Ishikawa (cell line): ENCODE measurements at regions not wholly inside any gene's neighbourhood (a gene's known extent, or its start where the extent isn't known, plus 50 kb on each side); places are given as distances from the start of the nearest gene placed in this dataset.

Experiments used
- CEBPB ChIP-seq: IDR thresholded peaks from 2 replicates; pipeline ENCODE4 v1.6.1; 2012
- CREB1 ChIP-seq: IDR thresholded peaks from 2 replicates; pipeline ENCODE4 v1.6.1; 2012; ENCODE audit warnings: low read depth
- EGR1 ChIP-seq: IDR thresholded peaks from 2 replicates; pipeline ENCODE4 v1.6.1; 2012
- EP300 ChIP-seq: IDR thresholded peaks from 2 replicates; pipeline ENCODE4 v1.6.1; 2012; ENCODE audit warnings: borderline replicate concordance
- FOXM1 ChIP-seq: IDR thresholded peaks from 2 replicates; pipeline ENCODE4 v1.6.1; 2012; ENCODE audit warnings: low read depth, borderline replicate concordance
- NFIC ChIP-seq: IDR thresholded peaks from 2 replicates; pipeline ENCODE4 v1.6.1; 2012
- RAD21 ChIP-seq: IDR thresholded peaks from 2 replicates; pipeline ENCODE4 v1.6.1; 2012; ENCODE audit warnings: low read depth
- TAF1 ChIP-seq: IDR thresholded peaks from 2 replicates; pipeline ENCODE4 v1.6.1; 2012; ENCODE audit warnings: low read depth, mild to moderate bottlenecking
- TCF12 ChIP-seq: IDR thresholded peaks from 2 replicates; pipeline ENCODE4 v1.6.1; 2012; ENCODE audit warnings: low read depth
- TEAD4 ChIP-seq: IDR thresholded peaks from 2 replicates; pipeline ENCODE4 v1.6.1; 2012
- YY1 ChIP-seq: IDR thresholded peaks from 2 replicates; pipeline ENCODE4 v1.6.1; 2012; ENCODE audit warnings: low read depth
- ZBTB7A ChIP-seq: IDR thresholded peaks from 2 replicates; pipeline ENCODE4 v1.6.1; 2012; ENCODE audit warnings: low read depth
- TF ChIP-seq, protein P1 (sequence below): IDR thresholded peaks from 2 replicates; pipeline ENCODE4 v1.6.1; 2012; ENCODE audit warnings: low read depth, mild to moderate bottlenecking
- TF ChIP-seq, protein P2 (sequence below): IDR thresholded peaks from 2 replicates; pipeline ENCODE4 v1.6.1; 2012
- TF ChIP-seq, protein P3 (sequence below): IDR thresholded peaks from 2 replicates; pipeline ENCODE4 v1.6.1; 2012

DNA sequence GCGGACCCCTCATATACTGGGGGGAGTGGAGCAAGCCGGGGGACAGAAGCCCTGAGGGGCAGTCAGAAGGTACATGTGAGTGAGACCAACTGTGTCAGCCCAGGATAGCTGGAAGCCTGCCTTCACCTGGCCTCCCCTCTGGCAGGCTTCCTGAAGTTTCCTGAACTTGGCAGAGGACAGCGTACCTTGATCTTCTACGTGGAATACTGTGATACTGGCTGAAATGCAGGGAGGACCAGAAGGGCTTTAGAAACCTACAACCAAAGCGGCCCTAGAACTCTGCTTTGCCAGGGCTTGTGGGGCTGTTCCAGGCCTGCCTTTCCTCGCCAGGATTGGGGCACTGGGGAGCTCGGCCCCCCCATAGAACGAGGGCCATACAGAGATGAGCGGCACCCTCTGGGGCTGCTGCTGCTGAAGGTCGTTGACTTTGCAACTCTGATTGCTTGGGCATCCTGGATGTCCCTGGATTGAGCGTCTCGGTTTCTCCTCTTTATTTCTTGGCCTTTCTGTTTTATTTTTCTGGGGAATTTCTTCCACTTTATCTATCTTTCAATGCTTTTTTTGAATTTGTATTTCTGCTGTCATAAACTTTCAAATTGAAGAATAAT is 66.5 kb downstream of the SLC25A47 start:
- TF ChIP-seq CEBPB (no peak), CREB1 (no peak), RAD21 (no peak), ZBTB7A (no peak), TEAD4 (no peak), TAF1 (no peak), NFIC (no peak), EP300 (no peak), YY1 (no peak), EGR1 (no peak), FOXM1 (no peak), TCF12 (no peak)
- TF ChIP-seq, protein P1, sequence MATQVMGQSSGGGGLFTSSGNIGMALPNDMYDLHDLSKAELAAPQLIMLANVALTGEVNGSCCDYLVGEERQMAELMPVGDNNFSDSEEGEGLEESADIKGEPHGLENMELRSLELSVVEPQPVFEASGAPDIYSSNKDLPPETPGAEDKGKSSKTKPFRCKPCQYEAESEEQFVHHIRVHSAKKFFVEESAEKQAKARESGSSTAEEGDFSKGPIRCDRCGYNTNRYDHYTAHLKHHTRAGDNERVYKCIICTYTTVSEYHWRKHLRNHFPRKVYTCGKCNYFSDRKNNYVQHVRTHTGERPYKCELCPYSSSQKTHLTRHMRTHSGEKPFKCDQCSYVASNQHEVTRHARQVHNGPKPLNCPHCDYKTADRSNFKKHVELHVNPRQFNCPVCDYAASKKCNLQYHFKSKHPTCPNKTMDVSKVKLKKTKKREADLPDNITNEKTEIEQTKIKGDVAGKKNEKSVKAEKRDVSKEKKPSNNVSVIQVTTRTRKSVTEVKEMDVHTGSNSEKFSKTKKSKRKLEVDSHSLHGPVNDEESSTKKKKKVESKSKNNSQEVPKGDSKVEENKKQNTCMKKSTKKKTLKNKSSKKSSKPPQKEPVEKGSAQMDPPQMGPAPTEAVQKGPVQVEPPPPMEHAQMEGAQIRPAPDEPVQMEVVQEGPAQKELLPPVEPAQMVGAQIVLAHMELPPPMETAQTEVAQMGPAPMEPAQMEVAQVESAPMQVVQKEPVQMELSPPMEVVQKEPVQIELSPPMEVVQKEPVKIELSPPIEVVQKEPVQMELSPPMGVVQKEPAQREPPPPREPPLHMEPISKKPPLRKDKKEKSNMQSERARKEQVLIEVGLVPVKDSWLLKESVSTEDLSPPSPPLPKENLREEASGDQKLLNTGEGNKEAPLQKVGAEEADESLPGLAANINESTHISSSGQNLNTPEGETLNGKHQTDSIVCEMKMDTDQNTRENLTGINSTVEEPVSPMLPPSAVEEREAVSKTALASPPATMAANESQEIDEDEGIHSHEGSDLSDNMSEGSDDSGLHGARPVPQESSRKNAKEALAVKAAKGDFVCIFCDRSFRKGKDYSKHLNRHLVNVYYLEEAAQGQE: no peak
- TF ChIP-seq, protein P2, sequence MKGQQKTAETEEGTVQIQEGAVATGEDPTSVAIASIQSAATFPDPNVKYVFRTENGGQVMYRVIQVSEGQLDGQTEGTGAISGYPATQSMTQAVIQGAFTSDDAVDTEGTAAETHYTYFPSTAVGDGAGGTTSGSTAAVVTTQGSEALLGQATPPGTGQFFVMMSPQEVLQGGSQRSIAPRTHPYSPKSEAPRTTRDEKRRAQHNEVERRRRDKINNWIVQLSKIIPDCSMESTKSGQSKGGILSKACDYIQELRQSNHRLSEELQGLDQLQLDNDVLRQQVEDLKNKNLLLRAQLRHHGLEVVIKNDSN: no peak
- TF ChIP-seq, protein P3, sequence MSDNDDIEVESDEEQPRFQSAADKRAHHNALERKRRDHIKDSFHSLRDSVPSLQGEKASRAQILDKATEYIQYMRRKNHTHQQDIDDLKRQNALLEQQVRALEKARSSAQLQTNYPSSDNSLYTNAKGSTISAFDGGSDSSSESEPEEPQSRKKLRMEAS: no peak

DNA sequence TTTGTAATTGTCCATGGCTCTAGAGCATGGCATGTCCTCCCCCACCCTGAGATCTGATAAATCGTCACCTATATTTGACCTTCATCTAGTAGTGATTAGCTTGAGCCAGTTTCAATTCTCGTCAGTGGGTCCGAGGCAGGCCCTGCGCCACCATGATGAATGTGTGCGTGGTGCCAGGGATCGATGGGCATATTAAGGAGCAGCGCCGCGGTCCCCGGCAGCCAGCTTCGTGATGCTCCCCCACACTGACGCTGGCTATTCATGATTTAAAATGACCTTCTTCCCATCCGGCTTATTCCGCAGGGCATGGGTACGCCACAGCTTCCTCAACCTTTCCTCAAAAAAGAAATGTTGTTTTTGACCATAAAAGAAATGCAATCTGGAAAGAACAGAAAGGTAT is 68.0 kb downstream of the SLC25A47 start:
- TF ChIP-seq EP300: no peak
- TF ChIP-seq, protein P2: no peak
- TF ChIP-seq RAD21: no peak
- no peak for TF ChIP-seq EGR1
- no peak for TF ChIP-seq CEBPB
- no peak for TF ChIP-seq CREB1
- TF ChIP-seq TAF1: no peak
- no peak for TF ChIP-seq ZBTB7A
- no peak for TF ChIP-seq FOXM1

DNA sequence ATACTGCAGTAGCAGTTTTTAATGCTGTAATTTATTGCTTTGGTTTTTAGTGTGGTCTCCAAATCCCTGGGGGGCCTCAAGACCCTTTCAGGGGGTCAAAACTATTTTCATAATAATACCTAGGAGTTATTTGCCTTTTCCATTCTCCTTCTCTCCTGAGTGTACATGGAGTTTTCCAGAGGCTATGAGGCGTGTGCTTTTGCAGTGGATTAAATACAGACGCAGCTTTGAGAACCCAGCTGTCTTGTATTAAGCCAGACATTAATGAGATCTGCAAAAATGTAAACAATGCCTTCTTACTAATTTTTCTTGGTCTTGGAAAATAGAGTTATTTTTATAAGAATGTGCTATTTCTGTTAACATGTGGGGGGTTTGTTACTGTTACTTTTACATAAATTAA is 68.6 kb downstream of the SLC25A47 start:
- TF ChIP-seq EGR1 (no peak), TAF1 (no peak), EP300 (no peak), CREB1 (no peak), TEAD4 (no peak), ZBTB7A (no peak)
- TF ChIP-seq, protein P2: no peak

DNA sequence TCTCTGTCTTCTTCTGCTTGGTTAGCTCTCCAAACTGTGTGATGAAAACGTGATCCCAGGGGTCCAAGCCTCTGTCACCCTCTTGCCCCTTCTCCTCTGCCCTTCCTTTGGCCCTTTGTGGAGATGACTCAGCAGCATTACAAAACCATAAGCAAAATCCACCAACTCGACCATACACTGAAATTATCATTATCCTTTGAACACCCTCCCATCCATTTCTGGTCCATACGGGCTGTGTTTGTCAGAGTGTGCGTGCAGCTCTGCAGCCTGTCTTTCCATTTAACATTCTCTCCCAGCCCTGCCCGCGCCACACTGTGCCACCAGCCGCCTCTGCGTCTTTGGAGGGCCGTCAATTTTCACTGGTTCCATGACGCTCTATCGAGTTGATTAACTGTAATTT is 69.2 kb downstream of the SLC25A47 start:
- TF ChIP-seq TAF1: no peak
- no peak for TF ChIP-seq TCF12
- TF ChIP-seq NFIC: no peak
- TF ChIP-seq, protein P2: no peak
- no peak for TF ChIP-seq YY1

DNA sequence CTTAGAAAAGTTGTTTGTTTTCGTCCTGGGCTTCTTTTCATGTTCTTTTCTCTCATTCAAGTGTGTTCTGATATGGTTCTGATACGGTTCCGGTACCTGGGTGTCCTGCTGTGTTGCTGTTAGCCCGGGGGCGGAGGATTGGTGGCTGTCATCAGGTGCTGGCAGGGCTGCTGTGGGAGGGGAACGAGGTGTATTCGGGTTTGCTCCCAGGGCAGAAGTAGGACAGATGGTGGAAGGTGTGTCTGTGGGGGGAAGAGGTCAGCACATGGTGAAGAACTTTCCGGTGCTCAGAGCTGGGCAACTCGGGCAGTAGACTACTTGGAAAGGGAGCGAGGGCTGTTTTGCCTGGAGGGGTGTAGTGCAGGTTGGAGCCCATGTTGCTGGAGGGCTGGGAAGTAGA is 70.2 kb downstream of the SLC25A47 start:
- no peak for TF ChIP-seq TAF1
- TF ChIP-seq RAD21: no peak
- TF ChIP-seq FOXM1: no peak
- no peak for TF ChIP-seq CEBPB
- TF ChIP-seq, protein P3: no peak
- no peak for TF ChIP-seq YY1
- TF ChIP-seq CREB1: no peak
- no peak for TF ChIP-seq ZBTB7A
- TF ChIP-seq TCF12: no peak
- TF ChIP-seq EGR1: no peak
- TF ChIP-seq, protein P1: no peak
- TF ChIP-seq, protein P2: no peak
- no peak for TF ChIP-seq TEAD4
- TF ChIP-seq EP300: no peak
- no peak for TF ChIP-seq NFIC
